GM12865 (cell line): ENCODE measurements at regions not wholly inside any gene's neighbourhood (a gene's known extent, or its start where the extent isn't known, plus 50 kb on each side); places are given as distances from the start of the nearest gene placed in this dataset.

Experiments used
- DNase-seq: peaks from one replicate; pipeline ENCODE4 v3.0.0; 2010; ENCODE audit warnings: low read depth
- H3K4me3 ChIP-seq: 2 replicates; pipeline ENCODE4 v1.5.1; 2011; ENCODE audit warnings: mild to moderate bottlenecking, low read depth, low read length, control low read depth
- TF ChIP-seq, protein P1 (sequence below): IDR thresholded peaks from 2 replicates; pipeline ENCODE4 v1.5.1; 2011; ENCODE audit warnings: low read length, control low read depth, low read depth, inconsistent platforms; ENCODE audit not compliant: insufficient read depth; ENCODE audit errors: missing control alignments

DNA sequence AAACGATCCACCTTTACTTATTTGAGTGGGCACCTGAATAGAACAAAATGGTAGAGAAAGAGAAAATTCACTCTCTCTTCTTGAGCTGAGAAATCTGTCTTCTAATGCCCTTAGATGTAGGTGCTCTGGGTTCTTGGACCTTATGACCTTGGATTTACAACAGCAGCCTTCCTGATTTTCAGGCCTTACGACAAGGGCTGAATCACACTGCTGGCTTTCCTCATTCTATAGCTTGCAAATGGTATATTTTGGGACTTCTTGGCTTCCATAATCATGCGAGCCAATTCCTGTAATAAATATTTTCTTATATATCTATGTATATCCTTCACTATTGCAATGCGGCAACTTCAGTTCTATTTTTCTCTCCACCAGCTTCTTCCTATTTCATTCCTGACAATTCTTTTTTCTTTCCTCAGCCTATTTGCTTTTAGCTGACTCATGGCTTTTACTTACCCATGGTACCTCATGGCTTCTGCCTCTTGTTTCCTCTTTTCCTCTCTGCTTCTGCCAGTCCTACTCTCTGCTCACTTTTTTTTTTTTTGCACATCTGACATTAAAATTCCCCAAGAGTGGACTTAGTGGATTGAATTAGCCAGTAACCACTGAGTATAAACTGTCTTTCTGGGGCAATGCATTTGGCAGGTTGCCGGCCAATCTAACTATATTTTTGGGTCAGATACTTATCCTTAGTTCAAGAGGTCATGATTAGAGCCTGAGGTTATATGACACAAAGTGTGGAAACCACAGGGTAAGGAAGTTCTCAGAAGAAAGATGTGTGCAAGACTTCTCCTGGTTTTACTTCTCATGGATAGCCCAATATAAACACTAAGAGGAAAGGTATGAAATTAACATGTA lies 359.5 kb downstream of the TMEM135 start:
- TF ChIP-seq, protein P1, sequence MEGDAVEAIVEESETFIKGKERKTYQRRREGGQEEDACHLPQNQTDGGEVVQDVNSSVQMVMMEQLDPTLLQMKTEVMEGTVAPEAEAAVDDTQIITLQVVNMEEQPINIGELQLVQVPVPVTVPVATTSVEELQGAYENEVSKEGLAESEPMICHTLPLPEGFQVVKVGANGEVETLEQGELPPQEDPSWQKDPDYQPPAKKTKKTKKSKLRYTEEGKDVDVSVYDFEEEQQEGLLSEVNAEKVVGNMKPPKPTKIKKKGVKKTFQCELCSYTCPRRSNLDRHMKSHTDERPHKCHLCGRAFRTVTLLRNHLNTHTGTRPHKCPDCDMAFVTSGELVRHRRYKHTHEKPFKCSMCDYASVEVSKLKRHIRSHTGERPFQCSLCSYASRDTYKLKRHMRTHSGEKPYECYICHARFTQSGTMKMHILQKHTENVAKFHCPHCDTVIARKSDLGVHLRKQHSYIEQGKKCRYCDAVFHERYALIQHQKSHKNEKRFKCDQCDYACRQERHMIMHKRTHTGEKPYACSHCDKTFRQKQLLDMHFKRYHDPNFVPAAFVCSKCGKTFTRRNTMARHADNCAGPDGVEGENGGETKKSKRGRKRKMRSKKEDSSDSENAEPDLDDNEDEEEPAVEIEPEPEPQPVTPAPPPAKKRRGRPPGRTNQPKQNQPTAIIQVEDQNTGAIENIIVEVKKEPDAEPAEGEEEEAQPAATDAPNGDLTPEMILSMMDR, result no peak
- no peak overlapping the region for H3K4me3 ChIP-seq
- DNase-seq, result no peak

DNA sequence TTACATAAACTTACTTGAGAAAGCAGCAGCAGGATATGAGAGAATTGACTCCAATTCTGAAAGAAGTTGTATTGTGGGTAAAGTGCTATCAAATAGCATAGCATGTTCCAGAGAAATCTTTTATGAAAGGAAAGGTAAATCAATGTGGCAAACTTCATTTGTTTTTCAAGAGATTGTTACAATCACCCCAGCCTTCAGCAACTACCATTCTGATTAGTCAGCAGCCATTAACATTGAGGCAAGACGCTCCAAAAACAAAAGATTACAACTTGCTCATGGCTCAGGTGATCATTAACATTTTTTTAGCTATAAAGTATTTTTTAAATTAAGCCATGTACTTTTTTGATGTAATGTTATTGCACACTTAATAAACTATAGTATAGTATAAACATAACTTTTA lies 357.2 kb downstream of the TMEM135 start:
- DNase-seq, result no peak
- TF ChIP-seq, protein P1, result no peak
- H3K4me3 ChIP-seq, result no peak overlapping the region

DNA sequence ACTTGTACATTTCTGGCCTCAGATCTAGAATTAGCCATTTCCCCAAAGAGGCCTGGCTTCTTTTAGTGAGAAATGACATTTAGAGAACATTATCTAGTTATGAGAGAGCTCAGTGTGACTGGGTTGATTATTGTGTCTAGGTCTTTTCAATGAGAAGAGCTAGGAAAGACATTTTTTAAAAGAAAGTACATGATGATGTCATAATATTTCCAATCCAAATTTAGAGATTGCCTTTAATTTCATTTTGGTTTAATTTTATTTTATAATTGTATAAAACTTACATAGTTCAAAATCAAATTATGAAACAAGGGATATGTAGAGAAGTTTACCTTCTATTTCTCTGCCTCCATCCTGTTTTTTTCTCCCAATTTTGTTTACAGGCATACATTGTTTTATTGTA lies 354.9 kb downstream of the TMEM135 start:
- TF ChIP-seq, protein P1, result no peak
- no peak for DNase-seq
- no peak overlapping the region for H3K4me3 ChIP-seq

DNA sequence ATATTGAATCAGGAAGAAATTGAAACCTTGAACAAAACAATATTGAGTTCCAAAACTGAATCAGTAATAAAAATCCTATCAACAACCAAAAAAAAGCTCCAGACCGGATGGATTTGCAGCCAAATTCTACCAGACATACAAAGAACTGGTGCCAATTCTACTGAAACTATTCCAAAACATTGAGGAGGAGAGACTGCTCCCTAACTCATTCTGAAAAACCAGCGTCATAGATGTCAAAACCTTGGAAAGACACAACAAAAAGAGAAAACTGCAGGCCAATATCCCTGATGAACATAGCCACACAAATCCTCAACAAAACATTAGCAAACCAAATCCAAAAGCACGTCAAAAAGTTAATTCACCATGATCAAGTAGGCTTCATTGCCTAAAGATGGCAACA lies 353.8 kb downstream of the TMEM135 start:
- TF ChIP-seq, protein P1, result no peak
- DNase-seq, result no peak
- H3K4me3 ChIP-seq, result no peak overlapping the region

DNA sequence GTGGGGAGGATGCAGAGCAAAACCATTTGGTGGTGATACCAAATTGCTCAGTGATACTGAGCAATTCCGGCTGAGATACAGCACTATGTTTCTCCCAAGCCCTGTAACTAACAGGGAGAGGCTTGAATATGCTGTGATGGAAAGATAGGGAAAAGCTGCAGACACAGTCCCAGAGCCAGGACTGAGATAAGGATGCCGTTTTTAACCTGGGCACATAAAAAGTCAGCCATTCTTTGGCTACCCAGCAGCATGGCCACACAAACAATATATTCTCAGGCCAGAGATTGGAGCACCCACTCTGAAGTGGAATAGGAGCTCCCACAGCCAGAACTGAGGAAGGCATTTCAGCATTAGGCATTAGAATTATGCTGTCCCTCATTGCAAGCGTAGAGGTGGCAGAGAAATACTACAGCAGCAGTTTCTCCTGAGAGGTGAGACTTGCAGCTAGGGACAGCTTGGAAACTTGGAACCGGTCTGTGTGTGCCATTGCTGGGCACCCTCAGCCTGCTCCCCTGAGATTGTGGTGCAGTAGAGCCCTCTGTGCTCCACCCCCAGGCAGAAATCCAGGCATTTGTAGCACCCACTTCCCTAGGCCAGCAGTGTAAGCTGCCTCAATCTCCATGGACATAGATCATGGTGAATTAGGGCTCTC lies 346.5 kb downstream of the TMEM135 start:
- no peak for DNase-seq
- TF ChIP-seq, protein P1, result no peak
- H3K4me3 ChIP-seq, result no peak overlapping the region

DNA sequence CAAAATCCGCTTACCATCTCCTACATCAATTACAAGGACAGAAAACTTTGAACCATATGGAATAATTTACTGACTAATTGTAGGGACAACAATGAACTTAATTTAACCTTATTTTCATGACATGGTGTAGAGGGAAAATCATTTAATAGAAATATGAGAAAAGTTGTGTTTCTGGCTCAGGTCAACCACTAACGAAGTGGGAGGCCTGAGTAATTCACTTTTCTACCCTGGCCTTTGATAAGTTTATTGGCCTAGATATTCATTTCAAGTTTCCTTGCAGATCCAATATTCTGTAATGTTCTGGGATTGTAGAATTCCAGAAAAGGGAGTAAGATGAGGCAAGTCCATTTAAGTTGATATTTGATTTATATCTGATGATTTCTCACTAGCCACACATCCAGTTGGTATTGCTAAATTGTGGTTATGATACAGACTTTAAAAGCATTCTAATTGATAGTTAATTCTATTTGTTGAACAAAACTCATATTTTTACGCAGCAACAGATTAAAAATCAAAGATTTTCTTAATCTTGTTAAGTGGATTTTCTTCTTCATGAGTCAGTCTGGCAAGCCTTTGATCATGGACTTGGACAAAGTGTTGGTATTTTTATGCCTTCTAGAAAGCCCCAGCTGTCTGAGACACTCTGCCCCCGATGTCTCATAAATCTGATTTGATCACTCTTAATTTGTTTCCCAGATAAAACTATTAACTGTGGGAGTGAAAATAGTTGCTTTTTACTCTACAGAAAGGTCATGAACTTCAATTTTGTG lies 336.5 kb downstream of the TMEM135 start:
- no peak overlapping the region for H3K4me3 ChIP-seq
- DNase-seq, result no peak
- TF ChIP-seq, protein P1, result no peak
